ENCODE measurements at regions not wholly inside any gene's neighbourhood (a gene's known extent, or its start where the extent isn't known, plus 50 kb on each side); places are given as distances from the start of the nearest gene placed in this dataset.

DNA sequence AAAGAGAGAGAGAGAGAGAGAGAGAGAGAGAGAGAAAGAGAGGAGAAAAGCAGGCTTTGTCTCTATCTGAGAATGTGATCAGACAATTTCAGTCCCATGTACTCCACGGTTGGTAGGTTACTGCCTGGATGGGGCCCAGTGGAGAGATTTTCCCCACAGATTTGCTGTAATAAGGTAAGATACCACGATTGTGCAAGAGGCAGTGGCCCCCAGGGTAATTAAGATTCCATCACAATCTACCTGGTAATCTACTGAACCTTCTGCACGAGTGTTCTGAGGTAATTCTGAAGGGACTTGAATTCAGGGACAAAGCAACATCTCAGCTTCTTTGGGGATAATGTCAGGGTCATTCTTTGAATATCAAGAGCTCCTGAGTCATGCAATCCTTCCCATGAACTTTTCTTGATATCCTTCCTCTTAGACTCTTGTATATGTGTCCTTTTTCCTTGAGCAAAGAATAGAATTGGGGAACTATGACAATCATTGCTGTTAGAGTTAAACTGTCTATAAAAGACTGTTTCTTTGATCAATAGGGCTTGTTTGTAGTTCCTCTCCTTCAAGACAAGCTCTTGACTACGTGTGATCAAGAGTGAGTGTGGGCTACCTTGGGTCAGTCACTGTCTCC, 306.6 kb downstream of the MAF start:
- in situ Hi-C loops (cut with MboI; ENCODE audit: low pct_unique_long_range_greater_than_20kb, low sequenced_read_pairs): no loop called here
- no peak for DNase-seq

DNA sequence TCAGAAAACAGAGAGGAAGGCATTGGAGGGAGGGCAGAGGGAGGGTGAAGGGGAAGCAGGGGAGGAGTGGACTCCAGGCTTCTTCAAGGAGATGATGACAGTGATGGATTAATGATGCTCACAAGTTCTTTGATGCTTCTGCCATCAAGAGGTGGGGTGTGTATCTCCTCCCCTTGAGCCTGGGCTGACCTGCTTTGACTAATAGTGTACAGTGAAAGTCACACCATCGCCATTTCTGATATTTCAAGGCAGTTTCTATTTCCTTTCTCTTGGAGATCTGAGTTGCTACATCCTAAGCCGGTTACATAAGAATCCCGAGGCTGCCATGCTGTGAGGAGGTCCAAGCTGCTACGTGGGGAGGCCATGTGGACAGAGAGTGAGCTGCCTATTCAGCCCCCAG, 312.5 kb downstream of the MAF start:
- in situ Hi-C loops (cut with MboI; ENCODE audit: low pct_unique_long_range_greater_than_20kb, low sequenced_read_pairs): no loop called here

DNA sequence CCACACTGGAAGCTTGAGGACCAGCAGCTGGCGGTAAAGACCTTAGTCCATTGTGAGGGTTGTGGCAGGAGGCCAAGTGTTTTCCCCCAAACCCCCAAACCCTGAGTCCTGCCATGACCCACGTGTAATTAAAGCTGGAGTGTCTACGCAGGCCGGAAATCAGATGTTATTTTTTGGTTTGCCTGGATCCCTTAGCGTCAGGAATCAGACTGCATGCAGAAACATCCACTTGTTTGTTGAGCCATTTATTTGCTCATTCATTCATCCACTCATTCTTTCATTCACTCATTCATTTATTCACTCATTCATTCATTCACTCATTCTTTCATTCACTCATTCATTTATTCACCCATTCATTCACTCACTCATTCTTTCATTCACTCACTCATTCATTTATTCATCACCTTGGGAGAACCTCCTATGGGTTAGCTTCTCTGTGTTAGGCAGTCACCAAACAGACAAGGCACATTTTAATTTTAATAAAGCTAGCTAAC, 313.1 kb downstream of the MAF start:
- DNase-seq: no peak
- in situ Hi-C loops (cut with MboI; ENCODE audit: low pct_unique_long_range_greater_than_20kb, low sequenced_read_pairs): no loop called here

More for the DNA sequence above, 312.5 kb downstream of the MAF start:
- DNase-seq: no peak

DNA sequence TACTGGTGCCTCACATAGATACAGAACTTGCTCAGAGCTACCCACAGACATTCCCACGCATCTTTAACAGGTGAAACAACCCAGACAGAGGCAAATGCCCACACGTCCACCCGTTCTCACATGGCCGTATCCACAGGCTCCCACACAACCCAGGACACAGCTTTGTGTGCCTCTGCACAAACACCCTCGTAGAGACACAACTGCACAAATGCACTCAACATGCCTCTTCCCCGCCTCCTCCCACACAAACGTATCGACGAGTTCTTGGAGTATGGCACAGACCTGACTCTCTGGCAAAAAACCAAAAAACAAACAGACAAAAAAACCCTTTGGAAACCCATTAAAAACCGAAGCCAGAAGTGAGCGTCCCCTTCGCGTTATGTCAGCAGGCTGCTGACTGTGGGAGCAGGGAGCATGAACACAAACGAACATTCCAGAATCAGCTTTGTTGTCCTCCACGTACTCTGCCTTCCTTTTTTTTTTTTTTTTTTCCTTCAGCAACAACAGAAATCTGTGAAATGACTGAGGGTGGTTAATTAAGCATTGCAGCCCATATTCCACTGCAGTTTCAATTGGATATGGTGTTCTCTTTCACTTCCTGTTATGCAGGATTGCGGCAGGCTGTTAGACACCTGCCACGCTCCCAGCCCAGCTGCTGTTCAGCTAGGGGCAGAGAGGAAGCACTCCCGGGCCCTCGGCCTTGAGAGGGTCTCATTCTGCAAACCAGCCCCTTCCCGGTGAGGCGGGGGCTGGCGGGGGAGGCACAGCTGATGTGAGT, 313.7 kb downstream of the MAF start:
- in situ Hi-C loops (cut with MboI; ENCODE audit: low pct_unique_long_range_greater_than_20kb, low sequenced_read_pairs): no loop called here
- DNase-seq: peak; percentile 70

DNA sequence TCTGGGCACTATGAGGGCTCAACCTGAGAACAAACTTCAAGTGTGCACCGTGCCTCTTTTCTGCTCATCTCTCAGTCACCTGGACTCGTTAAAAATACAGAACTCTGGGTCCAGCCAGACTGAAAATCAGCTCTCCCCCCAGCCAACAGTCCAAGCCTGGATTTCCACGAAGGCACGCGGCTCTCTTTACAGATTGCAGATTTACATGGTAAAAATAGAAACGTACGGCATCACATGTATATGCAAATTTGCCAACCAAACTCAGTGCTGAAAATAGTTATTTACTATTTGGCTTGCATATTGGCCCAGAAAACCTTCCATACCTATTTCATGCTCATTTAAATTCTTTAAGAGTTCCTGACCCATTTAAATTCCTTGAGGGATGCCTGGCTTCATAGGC, 315.8 kb downstream of the MAF start:
- DNase-seq: no peak
- in situ Hi-C loops (cut with MboI; ENCODE audit: low pct_unique_long_range_greater_than_20kb, low sequenced_read_pairs): no loop called here

DNA sequence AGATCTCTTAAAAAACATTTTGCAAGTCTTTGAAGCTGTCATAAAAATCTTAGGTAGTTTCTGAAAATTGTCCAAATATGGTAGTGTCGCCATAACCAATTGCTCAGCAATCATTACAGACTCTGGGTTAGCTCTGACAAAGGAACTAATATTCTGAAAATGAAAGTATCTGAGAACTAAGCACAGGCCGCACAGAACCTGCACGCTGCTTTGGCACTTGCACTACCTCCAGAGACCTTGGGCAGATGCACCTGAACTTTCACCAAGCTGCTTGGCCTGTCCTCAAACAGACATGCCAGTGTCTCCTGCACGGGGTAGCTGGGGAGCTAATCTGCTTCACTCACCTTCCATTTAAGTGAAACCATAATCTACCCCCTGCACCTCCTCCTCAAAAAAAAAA, 317.0 kb downstream of the MAF start:
- in situ Hi-C loops (cut with MboI; ENCODE audit: low pct_unique_long_range_greater_than_20kb, low sequenced_read_pairs): no loop called here
- no peak for DNase-seq

DNA sequence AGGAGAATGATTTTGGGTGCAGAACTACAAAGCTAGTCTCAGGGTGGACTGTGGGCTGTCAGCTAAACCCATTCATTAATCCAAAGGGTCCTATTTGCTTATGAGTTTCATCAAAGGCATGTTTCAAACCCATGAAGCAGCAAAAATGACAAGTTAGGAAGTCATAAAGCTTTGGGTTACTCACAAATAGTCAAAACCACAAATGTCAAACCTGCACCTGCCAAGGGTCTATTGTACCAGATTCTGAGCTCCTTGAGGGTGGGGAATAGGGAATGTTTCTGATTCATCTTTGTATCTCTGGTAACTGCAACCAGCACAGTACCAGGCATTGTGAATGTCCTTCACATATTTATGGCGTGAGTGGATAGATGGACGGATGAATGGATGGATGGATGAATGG, 317.7 kb downstream of the MAF start:
- DNase-seq: no peak
- in situ Hi-C loops (cut with MboI; ENCODE audit: low pct_unique_long_range_greater_than_20kb, low sequenced_read_pairs): no loop called here

DNA sequence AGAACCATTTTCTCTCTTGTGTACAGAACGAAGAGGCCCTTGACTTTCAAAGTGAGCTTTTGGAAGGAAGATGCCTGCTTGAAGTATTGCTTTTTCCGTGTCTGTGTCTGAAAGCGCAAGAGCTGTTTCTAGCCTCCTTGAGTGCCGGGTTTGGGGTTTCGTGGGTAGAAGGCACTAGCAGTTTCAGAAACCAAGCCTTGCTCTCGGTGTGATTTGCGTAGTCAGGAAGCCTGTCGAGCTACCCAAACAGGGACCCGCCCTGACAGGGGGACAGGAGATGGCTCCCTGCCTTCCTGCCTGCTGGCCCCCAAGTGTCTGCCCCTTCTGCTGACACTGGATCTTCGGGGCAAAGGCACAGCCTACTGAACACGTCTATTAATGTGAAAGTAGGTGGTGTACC, 322.0 kb downstream of the MAF start:
- no peak for DNase-seq
- in situ Hi-C loops (cut with MboI; ENCODE audit: low pct_unique_long_range_greater_than_20kb, low sequenced_read_pairs): no loop called here

DNA sequence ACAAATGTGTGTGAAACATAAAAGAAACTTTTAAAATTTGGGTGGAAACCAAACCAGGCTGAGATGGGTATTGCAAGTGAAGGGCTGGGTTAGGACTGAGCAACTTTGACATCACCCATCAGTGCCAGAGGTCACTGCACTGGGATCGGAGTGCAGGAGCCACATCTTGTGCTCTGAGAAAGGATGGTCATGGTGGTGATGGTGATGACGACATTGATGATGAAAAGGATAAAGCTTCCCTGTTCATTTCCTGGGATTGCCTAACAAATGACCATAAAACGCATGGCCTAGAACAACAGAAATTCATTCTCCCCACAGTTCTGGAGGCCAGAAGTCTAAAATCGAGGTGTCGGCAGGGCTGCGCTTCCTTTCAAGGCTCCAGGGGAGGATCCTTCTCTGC, 324.0 kb downstream of the MAF start:
- in situ Hi-C loops (cut with MboI; ENCODE audit: low pct_unique_long_range_greater_than_20kb, low sequenced_read_pairs): no loop called here
- DNase-seq: no peak

DNA sequence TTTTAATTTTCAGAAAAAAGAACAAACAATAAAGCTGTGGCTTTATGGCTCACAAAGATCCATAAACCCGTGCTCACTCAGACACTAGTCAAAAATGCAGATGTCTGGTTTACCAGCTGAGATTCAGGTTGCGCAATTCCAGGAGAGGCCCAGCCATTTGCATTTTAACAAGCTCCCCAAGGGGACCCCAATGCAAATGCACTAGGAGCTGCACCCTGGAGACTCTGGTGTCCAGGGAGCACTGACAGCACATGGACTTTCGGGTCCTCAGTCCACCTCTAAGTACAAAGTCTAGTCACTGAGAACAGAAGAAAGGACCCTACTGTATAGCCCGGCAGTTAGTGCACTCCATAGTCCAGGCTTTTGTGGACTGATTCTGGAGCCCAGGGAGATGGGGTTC, 326.3 kb downstream of the MAF start:
- no peak for DNase-seq
- in situ Hi-C loops (cut with MboI; ENCODE audit: low pct_unique_long_range_greater_than_20kb, low sequenced_read_pairs): no loop called here

DNA sequence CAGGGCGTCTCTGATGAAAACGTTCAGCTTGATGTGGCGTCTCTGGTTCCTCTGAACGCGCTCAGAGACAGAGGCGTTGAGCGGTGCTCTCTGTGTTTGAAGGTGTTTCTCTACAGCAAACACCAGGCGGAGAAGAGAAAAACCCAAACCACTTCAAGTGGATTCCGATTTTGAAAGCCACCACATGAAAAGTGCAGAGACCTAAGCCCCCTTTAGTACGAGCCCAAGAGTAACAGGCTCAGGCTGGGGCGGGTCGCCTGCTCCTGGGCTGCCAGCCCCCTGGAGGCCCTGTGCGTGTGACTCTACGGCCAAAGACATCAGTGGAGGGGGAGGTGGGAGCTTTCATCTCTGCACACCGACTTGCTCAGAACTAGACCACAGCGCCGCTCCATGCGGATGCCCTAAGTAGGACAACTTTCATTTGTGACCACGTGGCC, 328.4 kb downstream of the MAF start:
- in situ Hi-C loops (cut with MboI; ENCODE audit: low pct_unique_long_range_greater_than_20kb, low sequenced_read_pairs): no loop called here
- no peak for DNase-seq

DNA sequence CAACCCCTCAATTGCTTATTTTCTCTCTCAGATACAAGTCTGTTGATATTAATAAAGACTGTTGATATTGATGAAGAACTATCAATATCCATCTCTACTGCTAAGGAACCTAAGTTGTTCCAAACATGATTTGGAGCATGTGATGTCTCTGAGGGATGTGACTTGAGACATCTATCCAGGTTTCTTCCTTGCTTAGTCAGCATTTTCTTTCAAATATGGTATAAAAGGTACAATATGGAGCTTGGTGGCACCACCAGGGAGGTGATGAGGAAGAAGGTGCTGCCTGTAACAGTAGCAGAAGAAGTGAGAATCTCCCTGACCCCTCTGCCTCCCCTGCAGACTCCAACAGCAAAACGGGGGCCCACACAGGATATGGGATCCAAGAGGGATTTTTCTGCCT, 329.0 kb downstream of the MAF start:
- no peak for DNase-seq
- in situ Hi-C loops (cut with MboI; ENCODE audit: low pct_unique_long_range_greater_than_20kb, low sequenced_read_pairs): no loop called here

DNA sequence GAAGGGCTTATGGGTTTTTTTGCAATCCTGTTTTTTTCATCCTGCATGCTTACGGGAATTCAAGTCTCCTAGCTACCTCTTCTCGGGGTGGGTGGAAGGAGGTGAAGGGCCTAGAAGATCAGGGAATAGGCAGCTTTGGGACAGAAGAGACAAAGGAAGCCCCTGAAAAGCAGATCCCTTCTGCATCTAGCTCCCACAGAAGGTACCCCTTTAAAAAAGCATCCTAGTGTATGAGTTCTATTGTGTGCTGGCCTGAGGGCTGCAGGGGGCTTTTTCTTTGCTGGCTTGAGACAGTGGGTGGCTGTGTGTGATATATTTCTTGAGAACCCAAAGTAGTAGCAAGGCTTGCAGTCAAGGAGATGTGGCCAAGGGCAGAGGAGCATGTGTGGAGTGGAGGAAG, 330.5 kb downstream of the MAF start:
- DNase-seq: no peak
- in situ Hi-C loops (cut with MboI; ENCODE audit: low pct_unique_long_range_greater_than_20kb, low sequenced_read_pairs): no loop called here

DNA sequence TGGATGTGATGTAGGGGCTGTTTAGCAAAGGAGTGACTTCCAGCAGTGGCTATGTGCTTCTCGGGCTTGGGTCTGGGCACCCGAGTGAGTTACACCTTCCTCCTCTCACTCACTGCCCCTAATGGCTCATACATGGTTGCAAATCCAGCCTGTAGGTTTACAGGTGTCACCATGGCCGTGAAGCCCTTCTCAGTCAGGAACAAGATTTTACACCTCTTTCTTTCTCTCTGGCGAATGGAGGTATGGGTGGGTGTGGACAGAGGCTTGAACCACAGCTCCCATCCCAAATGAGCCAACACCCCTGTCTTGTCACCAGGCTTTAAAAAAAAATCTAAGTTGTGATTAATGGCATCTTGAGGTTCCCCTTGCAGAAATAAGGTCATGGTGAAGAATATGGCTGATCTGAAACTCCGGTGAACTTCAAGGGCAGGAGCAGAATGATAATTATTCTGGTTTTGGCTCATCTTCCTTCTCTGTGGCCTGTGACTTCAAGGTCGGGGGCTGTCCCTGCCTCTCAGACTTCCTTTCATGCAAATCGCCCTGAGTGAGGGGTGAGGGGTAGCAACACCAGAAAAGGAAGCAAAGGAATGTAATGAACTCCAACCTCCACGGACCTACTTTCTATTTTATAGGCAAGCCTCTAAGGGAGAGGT, 331.2 kb downstream of the MAF start:
- no peak for DNase-seq
- in situ Hi-C loops (cut with MboI; ENCODE audit: low pct_unique_long_range_greater_than_20kb, low sequenced_read_pairs): no loop called here

DNA sequence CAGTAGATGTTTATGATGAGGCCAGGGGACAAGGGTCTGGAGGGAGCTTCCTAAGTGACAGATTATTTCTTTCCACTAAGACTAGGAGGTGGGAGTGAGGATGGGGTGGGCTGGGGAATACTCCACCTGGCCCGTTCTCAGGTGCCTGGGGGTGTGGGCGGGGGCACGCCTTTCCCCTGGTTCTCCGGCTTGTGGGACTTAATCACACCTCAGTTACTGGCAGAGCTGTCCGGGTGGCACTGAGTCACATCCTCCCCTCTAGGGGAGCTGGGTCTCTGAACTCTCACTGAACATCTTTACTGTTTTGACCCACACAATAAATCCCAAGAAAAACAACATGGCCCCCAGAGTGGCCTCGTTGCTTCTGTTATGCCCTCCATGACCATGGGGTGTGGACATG, 332.8 kb downstream of the MAF start:
- in situ Hi-C loops (cut with MboI; ENCODE audit: low pct_unique_long_range_greater_than_20kb, low sequenced_read_pairs): no loop called here
- no peak for DNase-seq

DNA sequence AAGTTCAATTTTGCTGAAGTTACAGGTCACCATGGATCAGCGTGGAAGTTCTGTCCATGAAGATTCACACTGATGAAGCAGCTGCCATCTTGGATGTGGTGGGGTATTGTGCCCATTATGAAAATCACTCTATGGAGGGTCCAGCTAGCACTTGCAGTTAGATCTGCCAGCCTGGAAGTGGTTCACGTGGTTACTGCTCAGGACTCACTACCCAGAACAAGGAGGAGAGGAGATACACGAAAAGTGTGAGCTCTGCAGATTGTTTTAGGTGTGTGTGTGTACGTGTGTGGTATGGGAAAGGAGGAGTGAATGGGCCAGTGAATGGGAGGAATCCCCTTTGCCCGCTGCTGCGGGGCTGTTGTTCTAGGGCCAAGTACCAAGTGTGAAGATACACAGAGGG, 333.4 kb downstream of the MAF start:
- in situ Hi-C loops (cut with MboI; ENCODE audit: low pct_unique_long_range_greater_than_20kb, low sequenced_read_pairs): no loop called here
- no peak for DNase-seq

DNA sequence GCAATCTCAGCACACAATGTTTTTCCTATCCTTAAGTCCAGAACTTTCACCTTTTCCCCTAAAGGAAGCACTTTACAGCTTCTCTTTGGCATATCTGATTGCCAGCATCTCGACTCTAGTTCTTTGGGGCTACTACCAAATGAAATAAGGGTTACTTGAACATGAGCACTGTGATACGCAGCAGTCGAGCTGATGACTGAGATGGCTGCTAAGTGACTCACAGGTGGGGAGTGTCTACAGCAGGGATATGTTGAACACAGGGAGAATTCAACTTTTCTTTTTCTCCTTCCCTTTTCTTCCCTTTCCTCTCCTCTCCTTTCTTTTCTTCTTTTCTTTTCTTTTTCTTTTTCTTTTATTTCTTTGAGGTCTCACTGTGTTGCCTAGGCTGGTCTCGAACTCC, 334.8 kb downstream of the MAF start:
- no peak for DNase-seq
- in situ Hi-C loops (cut with MboI; ENCODE audit: low pct_unique_long_range_greater_than_20kb, low sequenced_read_pairs): no loop called here

DNA sequence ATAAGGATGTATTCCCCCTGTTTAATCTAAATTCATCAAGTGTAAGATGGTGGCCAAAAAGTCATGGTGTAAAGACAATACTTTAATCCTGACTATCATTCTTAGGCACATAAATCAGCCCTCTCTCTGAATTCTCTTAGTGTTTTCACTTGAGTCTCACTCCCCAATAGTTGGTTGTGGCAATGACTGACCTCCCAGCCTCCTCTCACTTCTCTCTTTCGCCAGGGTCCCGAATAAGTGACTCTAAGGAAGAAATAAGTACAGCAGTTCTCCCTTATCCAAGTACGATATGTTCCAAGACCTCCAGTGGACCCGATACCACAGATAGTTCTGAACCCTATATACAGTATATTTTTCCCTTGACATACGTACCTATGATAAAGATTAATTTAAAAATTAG, 335.3 kb downstream of the MAF start:
- in situ Hi-C loops (cut with MboI; ENCODE audit: low pct_unique_long_range_greater_than_20kb, low sequenced_read_pairs): no loop called here
- DNase-seq: no peak

DNA sequence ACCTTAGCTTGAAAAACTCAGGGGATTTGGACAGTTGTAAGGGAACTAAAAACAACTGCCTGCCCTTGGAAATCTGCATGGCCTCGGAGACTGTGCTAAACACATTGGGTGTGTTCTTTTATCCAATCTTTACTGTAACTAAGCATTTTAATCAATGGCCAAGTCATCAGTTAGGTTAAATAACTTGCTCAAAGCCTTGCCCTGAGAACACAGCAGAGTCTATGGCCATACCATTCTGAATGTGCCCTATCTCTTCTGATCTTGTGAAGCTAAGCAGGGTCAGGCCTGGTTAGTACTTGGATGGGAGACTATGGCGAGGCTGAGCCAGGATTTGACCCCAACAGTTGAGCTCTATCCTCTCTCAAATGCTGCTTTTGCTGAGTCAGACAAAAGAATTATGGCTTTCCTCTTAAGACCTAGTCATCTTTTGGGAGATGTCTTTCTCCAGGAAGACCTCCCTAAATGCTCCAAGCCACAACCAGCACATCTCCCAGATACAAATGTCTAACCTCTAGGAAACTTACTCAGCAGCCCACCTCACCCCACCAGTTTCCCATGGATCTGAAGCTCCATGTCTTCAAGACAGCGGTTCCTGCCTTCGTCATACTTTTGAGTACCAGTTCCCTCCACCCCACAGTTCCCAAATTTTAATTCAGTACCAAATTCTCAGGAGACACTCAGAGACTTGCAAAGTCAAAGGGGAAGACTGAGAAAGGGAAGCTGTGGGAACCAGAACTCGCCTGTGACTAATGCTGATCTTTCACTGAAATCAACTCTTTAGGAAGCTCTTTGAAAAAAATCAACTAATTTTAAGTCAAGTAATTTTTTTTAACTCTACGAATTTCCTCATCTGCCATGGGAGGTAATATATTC, 336.1 kb downstream of the MAF start:
- DNase-seq: no peak
- in situ Hi-C loops (cut with MboI; ENCODE audit: low pct_unique_long_range_greater_than_20kb, low sequenced_read_pairs): no loop called here

DNA sequence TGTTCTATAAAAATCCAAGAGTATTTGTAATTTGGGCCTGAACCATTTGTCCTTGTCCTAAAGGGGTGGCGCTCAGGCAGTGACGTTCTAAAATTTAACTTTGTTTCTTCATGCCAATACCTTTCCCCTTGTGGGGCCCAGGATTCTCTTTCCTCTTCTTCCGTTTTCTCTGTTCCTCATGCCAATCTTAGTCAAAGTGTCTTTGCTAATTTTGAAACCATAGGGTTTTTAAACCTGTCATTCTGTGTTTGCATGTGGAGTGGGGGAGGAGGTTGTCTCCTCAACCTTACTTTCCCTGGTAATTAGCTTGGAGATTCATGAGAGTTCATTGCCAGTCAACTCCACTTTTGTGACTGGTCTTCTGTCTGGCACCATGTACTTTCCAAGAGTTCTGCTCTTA, 337.1 kb downstream of the MAF start:
- in situ Hi-C loops (cut with MboI; ENCODE audit: low pct_unique_long_range_greater_than_20kb, low sequenced_read_pairs): no loop called here
- DNase-seq: no peak
